ENCODE measurements at regions not wholly inside any gene's neighbourhood (a gene's known extent, or its start where the extent isn't known, plus 50 kb on each side); places are given as distances from the start of the nearest gene placed in this dataset.

DNA sequence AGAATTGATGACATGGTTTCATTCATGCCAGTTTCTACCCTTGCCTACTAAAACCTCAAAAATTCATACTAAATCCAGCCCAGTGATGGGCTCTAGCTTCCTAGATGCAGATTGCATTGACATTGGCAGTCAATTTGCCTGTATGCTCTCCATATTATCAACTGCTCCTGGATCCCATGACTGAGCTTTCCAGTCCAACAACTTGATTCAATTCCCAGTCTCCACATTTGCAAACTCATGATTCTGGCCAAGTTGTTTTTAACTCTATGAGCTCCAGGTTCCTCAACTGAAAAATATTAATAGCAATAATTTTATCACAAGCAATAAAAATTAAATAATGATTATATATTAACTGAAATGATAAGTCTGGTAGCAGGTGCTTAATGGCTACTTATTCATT is 51.0 kb upstream of the DSC1 start:
- no peak for DNase-seq (ENCODE audit: low read depth in 4 of 4, low spot score in 3 of 4)

DNA sequence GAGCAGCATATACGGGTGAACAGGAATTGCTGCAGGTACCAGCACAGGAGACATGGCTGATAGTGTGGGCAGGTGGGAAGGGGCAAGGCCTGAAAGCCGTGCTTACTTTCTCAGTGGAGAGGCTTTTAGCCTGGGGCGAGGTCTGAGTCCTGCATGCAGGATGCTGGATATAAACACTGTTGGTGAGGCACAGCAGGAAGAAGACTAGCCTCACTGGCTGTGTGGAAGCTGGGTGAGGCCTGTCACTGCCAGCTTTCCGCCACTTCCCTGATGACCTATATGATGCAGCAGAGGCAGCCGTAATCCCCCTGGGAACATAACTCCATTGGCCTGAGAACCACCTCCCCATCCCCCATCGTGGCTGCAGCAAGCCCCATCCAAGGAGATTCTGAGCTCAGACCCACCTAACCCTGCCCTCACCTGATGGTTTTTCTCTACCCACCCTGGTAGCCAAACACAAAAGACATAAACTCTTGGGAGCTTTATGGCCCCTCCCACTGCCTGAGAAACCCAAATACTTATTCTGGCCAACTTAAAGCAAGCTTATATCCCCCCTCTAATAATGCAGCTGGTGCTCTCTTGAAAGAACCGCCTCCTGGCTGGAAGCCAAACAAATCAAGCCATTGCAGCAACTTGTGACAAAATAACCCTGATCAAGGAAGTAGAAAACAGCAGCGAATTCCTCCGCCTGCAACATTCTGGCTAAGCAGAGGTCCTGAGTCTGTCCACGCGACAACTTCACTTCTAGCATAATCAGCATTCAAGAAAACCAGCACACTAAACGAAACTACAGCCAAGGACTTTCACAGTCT is 54.6 kb upstream of the DSC1 start:
- peak in 2 of 4 donors; percentile 40 to 54 for DNase-seq (ENCODE audit: low read depth in 4 of 4, low spot score in 3 of 4)

DNA sequence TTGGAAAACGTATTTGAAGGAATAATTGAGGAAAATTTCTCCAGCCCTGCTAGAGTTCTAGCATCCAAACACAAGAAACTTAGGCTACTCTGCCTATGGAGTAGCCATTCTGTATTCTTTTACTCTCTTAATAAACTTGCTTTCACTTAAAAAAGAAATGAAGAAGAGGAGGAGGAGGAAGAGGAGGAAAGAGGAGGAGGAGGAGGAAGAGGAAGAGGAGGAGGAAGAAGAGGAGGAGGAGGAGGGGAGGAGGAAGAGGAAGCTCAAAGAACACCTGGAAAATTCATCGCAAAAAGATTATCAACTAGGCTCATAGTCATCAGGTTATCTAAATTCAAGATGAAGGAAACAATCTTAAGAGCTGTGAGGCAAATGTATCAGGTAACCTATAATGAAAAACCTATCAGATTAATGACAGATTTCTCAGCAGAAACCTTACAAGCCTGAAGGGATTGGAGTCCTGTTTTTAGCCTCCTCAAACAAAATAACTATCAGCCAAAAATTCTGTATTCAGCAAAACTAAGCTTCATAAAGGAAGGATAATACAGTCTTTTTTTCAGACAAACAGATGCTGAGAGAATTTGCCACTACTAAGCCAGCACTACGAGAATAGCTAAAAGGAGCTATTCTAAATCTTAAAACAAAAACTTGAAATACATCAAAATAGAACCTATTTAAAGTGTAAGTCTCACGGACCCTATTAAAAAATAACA is 56.2 kb upstream of the DSC1 start:
- no peak for DNase-seq (ENCODE audit: low read depth in 4 of 4, low spot score in 3 of 4)

DNA sequence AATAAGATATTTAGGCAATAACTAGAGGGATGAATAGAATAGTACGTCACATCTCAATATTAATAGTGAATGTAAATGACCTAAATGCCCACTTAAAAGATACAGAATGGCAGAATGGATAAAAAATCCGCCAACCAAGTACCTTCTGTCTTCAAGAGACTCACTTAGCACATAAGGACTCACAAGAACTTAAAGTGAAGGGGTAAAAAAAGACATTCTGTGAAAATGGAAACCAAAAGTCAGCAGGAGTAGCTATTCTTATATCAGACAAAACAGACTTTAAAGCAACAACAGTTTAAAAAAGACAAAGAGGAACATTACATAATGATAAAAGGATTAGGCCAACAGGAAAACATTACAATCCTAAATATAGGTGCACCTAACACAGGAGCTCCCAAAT is 56.7 kb upstream of the DSC1 start:
- no peak for DNase-seq (ENCODE audit: low read depth in 4 of 4, low spot score in 3 of 4)

DNA sequence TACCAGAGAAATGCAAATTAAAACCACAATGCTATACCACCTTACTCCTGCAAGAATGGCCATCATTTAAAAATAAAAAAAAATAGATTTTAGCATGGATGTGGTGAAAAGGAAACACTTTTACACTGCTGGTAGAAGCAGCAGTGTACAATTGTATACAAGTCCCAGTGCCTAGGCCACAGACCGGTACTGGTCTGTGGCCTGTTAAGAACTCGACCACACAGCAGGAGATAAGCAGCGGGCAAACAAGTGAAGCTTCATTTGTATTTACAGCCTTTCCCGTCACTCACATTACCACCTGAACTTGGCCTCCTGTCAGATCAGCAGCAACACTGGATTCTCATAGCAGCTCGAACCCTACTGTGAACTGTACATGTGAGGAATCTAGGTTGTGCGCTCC is 60.7 kb upstream of the DSC1 start:
- DNase-seq (ENCODE audit: low read depth in 4 of 4, low spot score in 3 of 4) = no peak

DNA sequence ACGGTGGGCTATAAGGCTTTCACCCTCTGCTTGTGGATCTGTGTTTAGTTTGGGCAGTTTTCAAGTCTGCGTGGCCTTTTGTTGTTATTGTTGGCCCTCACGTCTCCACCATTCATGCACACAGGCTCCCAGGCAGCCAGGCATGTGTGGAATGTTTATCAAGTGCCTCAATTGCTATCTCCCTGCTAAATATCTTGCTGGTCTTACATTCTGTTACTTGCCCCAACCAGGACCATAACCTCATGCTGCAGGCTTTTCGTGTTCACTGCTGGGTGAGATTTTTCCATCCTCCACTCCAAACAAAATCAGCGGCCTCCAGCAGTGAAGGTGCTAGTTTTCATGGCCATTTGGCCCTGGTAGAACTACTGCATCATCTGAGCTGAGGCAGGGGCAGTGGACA is 63.0 kb upstream of the DSC1 start:
- peak in 1 of 4 donors; percentile 34 for DNase-seq (ENCODE audit: low read depth in 4 of 4, low spot score in 3 of 4)

DNA sequence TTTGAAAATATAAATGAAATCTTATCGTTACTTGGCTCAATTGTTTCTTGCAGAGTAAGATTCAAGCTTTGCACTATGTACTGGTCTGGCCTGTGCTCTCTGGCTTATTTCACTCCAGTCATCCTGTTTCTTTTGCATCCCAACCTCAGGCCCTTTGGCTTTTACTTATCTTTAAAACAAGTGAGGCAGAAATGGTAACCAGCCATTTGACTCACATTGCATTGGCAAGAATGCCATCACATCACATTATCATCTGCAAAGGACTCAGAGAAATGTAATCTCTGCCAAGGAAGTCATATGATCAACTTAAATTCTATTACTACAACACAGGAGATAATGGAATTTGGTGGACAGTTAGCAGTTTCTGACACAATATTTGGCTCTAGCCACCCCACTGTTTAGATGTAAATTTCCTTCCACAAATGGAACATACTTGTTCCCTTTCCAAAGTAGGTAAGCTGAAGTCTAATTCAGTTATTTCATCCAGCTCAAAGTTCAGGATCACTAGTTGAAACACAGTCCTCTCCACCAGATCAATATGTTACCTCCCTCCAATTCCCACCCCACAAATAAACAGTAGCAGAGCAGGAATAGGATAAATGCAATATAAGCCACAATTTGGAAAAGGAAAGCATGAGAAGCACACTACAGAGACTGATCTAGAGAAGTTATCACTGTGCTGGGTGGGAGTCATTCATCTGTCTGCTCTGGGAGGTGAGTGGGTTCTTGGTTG is 65.0 kb upstream of the DSC1 start:
- DNase-seq (ENCODE audit: low read depth in 4 of 4, low spot score in 3 of 4) = no peak

DNA sequence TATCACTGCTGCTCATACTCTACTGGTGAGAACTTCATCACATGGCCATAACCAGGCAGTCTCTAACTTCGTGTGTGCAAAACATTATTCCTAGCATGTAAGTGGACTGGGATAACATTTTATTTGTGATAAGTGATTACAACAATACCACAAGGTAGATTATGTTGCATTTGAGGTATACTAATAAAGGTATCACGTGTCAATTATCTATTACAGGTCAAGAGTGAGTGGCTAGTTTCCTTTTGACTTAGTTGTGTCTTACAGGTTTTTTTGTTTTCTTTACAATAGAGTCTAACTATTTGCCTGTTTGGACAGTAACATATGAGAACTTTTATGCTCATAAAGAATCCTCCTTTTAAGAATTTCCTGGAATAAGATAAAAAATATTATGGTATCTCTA is 67.2 kb upstream of the DSC1 start:
- DNase-seq (ENCODE audit: low read depth in 4 of 4, low spot score in 3 of 4) = no peak

DNA sequence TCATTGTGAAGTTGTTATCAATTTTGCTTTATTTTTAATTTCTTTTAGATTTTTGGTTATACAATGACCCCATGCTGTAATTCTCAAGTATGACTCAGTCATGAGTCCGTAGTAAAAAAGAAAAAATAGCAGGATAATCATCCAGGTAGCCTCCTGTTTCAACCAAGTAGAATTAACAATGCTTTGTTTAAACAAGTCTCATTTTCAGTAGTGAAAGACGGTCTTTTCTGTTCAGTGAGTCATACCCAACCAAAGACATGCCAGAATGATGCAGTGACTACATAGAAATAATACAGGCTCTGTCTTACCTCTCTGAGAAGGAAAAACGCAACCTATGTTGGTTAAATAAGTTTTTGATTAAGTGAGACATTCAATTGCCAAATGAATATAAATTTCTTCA is 67.8 kb upstream of the DSC1 start:
- no peak for DNase-seq (ENCODE audit: low read depth in 4 of 4, low spot score in 3 of 4)

DNA sequence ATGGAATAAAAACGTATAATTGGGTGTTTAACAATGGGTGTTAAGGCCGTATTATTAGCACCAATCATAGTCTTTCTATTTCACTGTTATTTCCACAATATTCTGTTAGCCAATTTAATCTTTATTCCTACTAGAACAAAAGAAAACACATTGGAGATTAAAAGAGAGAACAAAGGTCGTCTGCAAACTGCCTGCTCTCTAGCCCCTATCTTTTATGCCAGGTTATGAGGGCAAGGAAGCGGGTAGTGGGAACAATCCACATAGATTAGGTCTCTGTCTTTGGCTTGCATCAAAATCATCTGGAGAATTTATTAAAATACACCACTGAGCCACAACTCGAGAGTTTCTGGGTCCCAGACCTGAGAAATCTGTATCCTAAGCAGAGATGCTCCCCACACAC is 69.4 kb upstream of the DSC1 start:
- DNase-seq (ENCODE audit: low read depth in 4 of 4, low spot score in 3 of 4) = no peak

DNA sequence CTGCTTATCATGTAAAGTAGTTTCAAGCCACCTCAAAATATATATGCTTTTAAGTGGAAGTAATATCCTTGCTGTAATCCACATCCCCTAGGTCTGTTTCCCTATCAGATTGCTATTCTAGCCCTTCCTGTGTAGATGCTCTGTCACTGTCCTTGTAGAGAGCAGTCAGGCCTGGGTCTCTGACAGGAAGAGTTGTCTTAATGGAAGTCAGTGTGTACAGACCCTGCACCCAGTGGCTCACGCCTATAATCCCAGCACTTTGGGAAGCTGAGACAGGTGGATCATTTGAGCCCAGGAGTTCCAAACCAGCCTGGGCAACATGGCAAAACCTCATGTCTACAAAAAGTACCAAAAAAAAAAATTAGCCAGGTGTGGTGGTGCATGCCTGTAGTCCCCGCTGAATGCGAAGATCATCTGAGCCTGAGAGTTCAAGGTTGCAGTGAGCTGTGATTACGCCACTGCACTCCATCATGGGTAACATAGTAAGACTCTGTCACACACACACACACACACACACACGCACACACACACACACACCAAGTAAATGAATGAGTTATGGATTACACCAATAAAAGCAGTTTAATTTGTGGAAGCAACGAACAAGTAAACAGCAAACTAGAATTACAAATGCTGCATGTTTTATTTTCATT is 70.2 kb upstream of the DSC1 start:
- no peak for DNase-seq (ENCODE audit: low read depth in 4 of 4, low spot score in 3 of 4)

DNA sequence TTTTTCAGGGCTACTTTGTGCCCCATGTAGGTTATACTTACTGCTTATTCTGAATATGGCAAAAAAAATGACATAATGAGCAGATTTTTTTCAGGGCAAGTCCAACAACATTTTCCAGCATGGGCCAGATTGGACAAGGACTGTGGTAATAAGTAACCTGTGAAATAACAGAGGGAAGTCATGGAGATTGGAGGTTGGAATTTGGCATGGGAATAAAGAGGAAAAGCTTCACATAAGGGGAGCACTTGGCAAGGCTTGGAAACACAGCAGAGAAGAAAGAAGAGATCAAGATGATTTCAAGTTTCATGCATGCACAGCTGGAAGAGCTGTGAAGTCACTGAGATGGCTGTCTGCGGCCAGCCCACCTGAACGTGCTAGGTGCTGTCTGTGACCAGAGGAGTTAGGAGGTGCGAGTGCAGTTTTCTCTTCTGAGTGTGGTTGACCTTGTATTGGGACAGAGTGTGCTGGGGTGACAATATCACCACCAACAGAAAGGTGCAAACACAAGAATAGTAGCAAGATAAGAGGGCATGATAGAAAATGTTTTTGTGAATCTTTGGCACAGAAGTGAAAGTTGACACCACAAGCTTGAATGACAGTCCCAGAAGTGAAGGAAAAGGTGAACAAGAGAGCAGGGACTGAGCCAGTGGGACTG is 71.1 kb upstream of the DSC1 start:
- no peak for DNase-seq (ENCODE audit: low read depth in 4 of 4, low spot score in 3 of 4)

DNA sequence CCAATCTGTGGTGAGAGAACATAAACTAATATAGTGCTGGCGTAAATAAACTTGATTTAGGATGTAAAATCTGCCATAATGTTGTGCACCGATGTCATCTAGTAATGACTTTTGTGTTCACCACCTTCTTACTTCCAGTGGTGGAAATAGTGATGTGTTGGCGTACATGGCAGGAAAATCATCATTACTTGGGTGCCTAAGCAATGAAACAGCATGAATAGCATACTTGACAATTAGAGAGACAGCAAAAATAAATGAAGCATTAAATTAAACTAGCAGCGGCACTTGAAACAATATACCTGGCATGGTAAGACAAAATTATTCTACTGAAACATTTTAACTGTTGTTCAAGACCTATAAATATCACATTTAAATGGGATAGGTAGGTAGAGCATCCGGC is 73.2 kb upstream of the DSC1 start:
- no peak for DNase-seq (ENCODE audit: low read depth in 4 of 4, low spot score in 3 of 4)

DNA sequence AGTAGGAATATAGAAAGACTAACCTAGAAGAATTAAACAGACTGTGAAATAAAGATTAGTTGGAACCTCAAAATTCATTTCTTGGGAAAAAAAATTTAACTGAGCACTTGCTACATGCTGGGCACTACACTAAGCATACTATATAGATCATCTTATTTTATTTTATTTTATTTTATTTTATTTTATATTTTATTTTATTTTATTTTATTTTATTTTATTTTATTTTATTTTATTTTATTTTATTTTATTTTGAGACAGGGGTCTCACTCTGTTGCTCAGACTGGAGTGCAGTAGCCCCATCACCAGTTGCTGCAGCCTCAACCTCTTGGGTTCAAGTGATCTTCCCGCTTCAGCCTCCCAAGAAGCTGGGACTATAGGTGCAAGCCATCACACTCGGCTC is 74.5 kb upstream of the DSC1 start:
- DNase-seq (ENCODE audit: low read depth in 4 of 4, low spot score in 3 of 4) = no peak

DNA sequence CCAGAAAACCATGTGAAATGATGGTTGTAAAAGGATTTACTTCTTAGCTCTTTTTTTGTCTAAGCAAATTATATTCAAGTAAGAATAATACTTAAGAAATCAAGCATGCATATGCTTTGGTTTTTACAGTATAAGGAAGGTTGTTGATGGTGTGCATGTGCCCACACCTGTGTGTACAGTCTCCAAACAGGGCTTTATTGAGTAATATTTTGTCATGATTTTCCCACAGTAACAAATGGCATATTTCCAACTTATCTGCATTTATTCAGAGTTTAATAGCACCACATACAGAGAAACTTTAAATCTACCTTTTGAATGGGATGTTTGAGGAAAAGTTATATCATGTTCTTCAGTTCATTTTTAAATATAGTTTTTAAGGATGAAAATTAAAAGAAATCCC is 76.5 kb upstream of the DSG1 start:
- DNase-seq (ENCODE audit: low read depth in 4 of 4, low spot score in 3 of 4) = no peak

DNA sequence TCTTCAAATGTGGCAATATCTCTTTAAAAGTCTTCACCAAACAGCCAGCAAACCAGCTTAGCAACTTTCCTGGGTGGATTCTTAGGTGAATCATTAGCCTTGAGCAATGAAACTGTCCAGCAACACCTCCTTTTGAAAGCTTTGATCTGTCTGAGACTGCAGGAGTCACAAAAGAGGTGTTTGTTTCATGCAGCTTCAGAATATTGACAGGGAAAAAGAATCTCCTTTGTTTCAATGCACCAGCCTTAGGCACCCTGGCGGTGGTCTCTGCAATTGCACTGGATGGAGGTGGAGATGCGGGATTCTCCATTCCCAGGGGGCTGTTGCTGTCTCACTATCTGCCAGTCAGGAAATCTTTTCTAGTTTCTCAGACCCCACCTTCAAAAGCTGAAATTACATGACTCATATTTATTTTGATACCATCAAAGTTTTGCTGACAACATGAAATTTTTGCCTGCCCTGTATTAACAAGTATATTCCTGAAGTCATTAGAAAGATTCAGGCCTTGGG is 76.0 kb upstream of the DSG1 start:
- peak in 2 of 4 donors; percentile 53 to 66 for DNase-seq (ENCODE audit: low read depth in 4 of 4, low spot score in 3 of 4)

DNA sequence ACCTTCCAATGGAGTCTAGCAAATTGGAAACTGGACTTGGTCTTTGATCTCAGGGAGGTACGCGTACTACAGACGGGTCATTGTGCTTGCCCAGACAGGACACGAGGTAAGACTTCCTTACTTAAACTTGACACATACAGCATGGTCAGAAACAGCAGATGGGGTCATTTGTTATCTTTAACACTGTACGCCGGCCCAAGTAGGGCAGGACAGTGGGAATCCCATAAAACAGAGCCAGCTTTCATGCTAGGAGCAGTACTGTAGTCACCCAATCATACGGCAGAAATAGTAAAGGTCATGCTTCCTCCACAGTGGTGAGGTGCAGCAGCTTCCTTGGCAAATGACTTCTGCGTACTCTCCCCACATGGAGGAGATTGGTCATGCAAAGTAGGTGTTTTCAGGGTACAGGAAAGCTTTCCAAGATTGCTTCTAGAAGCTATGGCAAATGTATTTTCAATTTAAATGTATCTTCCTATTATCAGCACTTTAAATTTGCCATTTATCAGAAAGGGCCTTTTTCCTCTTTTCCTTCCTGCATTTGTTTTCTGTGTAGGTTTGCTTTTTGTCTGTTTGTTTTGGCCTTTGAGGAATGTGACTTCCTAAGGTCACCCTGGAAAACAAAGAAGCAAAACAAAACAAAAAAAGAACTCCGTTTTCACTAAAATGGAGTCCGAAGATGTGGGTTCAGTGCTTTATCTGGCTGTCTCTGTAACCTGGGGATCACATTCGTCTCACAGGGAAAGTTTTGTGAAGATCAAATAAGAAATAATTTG is 74.0 kb upstream of the DSG1 start:
- no peak for DNase-seq (ENCODE audit: low read depth in 4 of 4, low spot score in 3 of 4)

DNA sequence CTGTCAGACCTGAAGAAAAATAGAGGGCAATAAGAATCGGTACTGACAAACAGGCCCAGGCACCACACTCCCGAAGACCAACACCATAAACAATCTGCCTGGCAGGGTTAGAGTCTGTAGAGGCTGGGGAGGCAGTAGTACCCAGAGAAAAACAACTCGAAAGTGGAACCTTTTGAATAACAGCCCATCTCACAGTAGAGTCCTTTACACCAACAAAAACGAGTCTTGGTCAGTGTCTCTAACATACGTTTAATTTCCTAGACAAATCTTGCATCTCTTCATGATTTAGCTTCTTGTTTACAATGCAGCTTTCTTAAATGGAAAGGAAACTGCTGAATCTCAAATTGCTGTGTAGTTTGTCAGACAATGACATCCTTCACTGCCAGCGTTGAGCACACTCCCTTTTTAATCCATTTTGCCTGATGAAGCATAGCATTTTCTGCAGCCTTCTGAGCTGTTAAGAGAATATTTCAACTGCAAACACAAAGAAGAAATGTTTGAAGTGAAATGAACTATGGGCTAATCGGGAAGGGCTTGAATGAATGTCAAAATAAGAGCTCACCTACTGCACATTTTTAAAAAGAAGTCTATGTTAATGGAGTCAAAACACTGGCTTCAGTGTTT is 73.1 kb upstream of the DSG1 start:
- peak in 2 of 4 donors; percentile 38 to 51 for DNase-seq (ENCODE audit: low read depth in 4 of 4, low spot score in 3 of 4)

DNA sequence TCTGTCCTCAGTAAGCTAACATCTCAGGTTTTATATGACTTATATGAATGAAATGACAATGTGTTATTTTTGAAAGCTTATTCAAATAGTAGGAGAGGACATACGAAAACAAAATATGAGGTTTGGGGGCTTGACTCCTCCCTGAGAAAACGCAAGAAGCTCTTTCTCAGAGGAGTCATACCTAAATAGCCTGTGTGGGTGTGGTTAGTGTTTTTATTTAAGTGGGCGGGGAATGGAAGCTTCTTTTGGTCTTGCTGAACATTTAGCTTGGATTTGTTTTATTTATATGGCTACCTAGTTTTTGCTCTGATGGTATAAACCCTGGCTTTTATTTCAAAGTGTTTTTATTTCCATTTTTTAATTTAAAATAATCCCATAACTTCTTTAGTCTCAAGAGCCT is 72.1 kb upstream of the DSG1 start:
- DNase-seq (ENCODE audit: low read depth in 4 of 4, low spot score in 3 of 4) = no peak
